ENCODE measurements at regions not wholly inside any gene's neighbourhood (a gene's known extent, or its start where the extent isn't known, plus 50 kb on each side); places are given as distances from the start of the nearest gene placed in this dataset.
"Not testable (repeated sequence)": the region's sequence is repeated elsewhere in the genome, so short reads cannot be mapped to it uniquely, and the experiment has no call there.

GRCh38 chr6:166253778-166254204, 54.4 kb downstream of the PRR18 start:
- H3K4me3 Mint-ChIP-seq = peak overlapping the region; percentile 73 to 90 (median 78)
- H3K4me1 Mint-ChIP-seq = peaks cover 12 to 25% (median 23%) of the 10 kb centered on the region in 3 donors
- peaks cover 0 to 8% of the 10 kb centered on the region in 2 donors for H3K36me3 Mint-ChIP-seq
- peak overlapping the region in 1 of 6 donors; percentile 81 for H3K27ac Mint-ChIP-seq
- DNase-seq (no peak), ATAC-seq (ENCODE audit: low read depth in 2 of 2) (peak; percentile 37 to 64)
- H3K27me3 Mint-ChIP-seq = peaks cover 7 to 29% (median 11%) of the 10 kb centered on the region in 3 donors
- H3K9me3 Mint-ChIP-seq = peaks cover 0 to 10% (median 5%) of the 10 kb centered on the region in 7 donors

GRCh38 chr6:166253281-166253681, 54.9 kb downstream of the PRR18 start:
- DNase-seq (no peak), ATAC-seq (ENCODE audit: low read depth in 2 of 2) (peak; percentile 65 to 82)
- peak overlapping the region; percentile 74 to 90 (median 82) for H3K4me3 Mint-ChIP-seq
- peaks cover 0 to 10% (median 5%) of the 10 kb centered on the region in 7 donors for H3K9me3 Mint-ChIP-seq
- H3K36me3 Mint-ChIP-seq = peaks cover 0 to 8% of the 10 kb centered on the region in 2 donors
- H3K4me1 Mint-ChIP-seq = peaks cover 12 to 20% (median 18%) of the 10 kb centered on the region in 3 donors
- no peak overlapping the region for H3K27ac Mint-ChIP-seq
- H3K27me3 Mint-ChIP-seq = peaks cover 7 to 24% (median 11%) of the 10 kb centered on the region in 3 donors

- DNase-seq (no peak), ATAC-seq (ENCODE audit: low read depth in 2 of 2) (no peak)
- peaks cover 12 to 16% (median 13%) of the 10 kb centered on the region in 3 donors for H3K4me1 Mint-ChIP-seq
- H3K27me3 Mint-ChIP-seq = peaks cover 7 to 21% (median 11%) of the 10 kb centered on the region in 3 donors
- H3K9me3 Mint-ChIP-seq = peaks cover 0 to 9% (median 5%) of the 10 kb centered on the region in 7 donors
- H3K27ac Mint-ChIP-seq = no peak overlapping the region
- H3K4me3 Mint-ChIP-seq = peak overlapping the region in 4 of 8 donors; percentile 5 to 81 (median 62)
- H3K36me3 Mint-ChIP-seq = peaks cover 0 to 8% of the 10 kb centered on the region in 2 donors
Observed at GRCh38 chr6:166252601-166253000, 55.6 kb downstream of the PRR18 start.

DNA sequence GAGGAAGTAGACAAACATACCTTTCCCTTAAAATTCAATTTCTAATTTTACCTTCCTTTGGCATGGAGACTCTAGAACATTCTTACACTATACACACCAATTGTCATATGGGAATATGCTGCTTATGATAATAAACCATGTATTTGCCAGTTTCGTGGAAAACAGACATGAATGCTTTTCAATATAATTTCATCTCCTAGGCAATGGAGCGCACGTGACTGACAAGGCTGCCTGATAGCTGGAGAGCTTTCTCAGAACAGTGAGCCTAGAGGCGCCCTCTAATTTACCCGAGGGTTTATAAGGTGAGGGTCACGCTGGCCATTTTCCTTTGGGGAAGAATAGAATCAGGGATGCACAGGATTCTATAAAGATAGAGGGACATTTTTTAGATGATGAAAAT, 56.5 kb downstream of the PRR18 start:
- Mint-ChIP-seq H3K4me3 (peak overlapping the region; percentile 34 to 85 (median 64)), H3K9me3 (peaks cover 0 to under 1% (median 0%) of the 10 kb centered on the region in 7 donors)
- no peak for ATAC-seq (ENCODE audit: low read depth in 2 of 2)

DNA sequence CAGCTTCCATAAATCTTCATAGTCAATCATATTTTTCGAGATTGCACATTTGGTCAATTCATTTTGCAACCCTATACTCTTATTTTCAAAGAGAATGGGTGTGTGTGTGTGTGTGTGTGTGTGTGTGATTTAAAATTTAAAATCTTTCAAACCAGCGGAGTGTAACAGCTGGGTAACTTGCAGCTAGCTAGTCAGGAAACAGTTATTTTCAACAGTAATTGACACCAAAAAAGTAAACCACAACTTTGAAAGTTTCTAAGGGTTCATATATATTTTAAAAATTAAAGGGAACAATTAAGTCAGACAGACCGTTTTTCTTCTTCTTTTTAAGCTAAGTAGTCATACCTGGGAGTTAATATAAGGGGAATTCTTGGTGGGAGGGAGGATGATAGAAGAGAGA, 57.0 kb downstream of the PRR18 start:
- Mint-ChIP-seq H3K9me3 (no peaks in the 10 kb centered on the region), H3K36me3 (no peaks in the 10 kb centered on the region), H3K4me1 (peaks cover 12 to 16% (median 13%) of the 10 kb centered on the region in 3 donors), H3K27ac (peak overlapping the region in 1 of 6 donors; percentile 22), H3K4me3 (peak overlapping the region in 6 of 8 donors; percentile 34 to 76 (median 60)), H3K27me3 (peaks cover 7 to 12% (median 11%) of the 10 kb centered on the region in 3 donors)
- no peak for DNase-seq
- ATAC-seq (ENCODE audit: low read depth in 2 of 2) = no peak

More for the DNA sequence above, 56.5 kb downstream of the PRR18 start:
- peaks cover 0 to under 1% of the 10 kb centered on the region in 2 donors for H3K36me3 Mint-ChIP-seq
- H3K27ac Mint-ChIP-seq = peak overlapping the region in 1 of 6 donors; percentile 22
- peaks cover 7 to 14% (median 11%) of the 10 kb centered on the region in 3 donors for H3K27me3 Mint-ChIP-seq
- peaks cover 12 to 16% (median 13%) of the 10 kb centered on the region in 3 donors for H3K4me1 Mint-ChIP-seq
- no peak for DNase-seq

GRCh38 chr6:166249061-166249785, 59.0 kb downstream of the PRR18 start:
- H3K36me3 Mint-ChIP-seq; H3K27me3 Mint-ChIP-seq; ATAC-seq (ENCODE audit: low read depth in 2 of 2); DNase-seq; H3K4me3 Mint-ChIP-seq; H3K9me3 Mint-ChIP-seq; H3K27ac Mint-ChIP-seq: not testable (repeated sequence)
- peaks cover 19 to 23% (median 22%) of the 10 kb centered on the region in 3 donors for H3K4me1 Mint-ChIP-seq

DNA sequence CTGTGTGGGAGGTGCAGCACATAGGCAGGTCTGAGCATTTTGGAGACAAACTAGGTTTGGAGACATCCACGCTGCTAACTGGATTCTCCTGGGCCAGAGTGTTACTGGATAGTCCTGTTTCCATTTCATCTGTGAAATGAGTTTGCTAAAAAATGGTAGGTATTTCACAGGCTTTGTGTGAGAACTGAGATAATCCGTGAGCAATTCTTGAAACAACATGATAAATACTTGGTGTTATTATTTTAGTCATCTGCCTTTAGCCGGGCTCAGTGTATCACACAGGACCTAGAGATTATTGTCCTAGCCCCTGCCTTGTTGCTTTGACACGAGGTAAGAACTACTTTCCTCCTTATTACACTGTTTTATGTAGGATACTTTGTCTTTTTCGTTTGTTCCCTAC, 63.0 kb downstream of the PRR18 start:
- ATAC-seq (ENCODE audit: low read depth in 2 of 2) (no peak), DNase-seq (no peak)
- Mint-ChIP-seq H3K27ac (peak overlapping the region in 3 of 6 donors; percentile 39 to 89 (median 62)), H3K4me3 (peak overlapping the region in 3 of 8 donors; percentile 79 to 81 (median 80)), H3K36me3 (no peaks in the 10 kb centered on the region), H3K27me3 (peaks cover 0 to 5% (median 0%) of the 10 kb centered on the region in 3 donors), H3K9me3 (no peaks in the 10 kb centered on the region), H3K4me1 (peaks cover 13 to 21% (median 15%) of the 10 kb centered on the region in 3 donors)

GRCh38 chr6:166244353-166245045, 63.7 kb downstream of the PRR18 start:
- ATAC-seq (ENCODE audit: low read depth in 2 of 2) (peak; percentile 89 to 95), DNase-seq (peak; percentile 26)
- Mint-ChIP-seq H3K9me3 (no peaks in the 10 kb centered on the region), H3K27me3 (peaks cover 0 to 5% (median 0%) of the 10 kb centered on the region in 3 donors), H3K4me1 (peaks cover 13 to 21% (median 15%) of the 10 kb centered on the region in 3 donors), H3K4me3 (peak overlapping the region; percentile 78 to 86 (median 81)), H3K27ac (peak overlapping the region in 5 of 6 donors; percentile 62 to 89 (median 69)), H3K36me3 (no peaks in the 10 kb centered on the region)

- Mint-ChIP-seq H3K27ac (no peak overlapping the region), H3K4me1 (peaks cover 13 to 21% (median 15%) of the 10 kb centered on the region in 3 donors), H3K27me3 (peaks cover 0 to 5% (median 0%) of the 10 kb centered on the region in 3 donors), H3K9me3 (no peaks in the 10 kb centered on the region), H3K4me3 (no peak overlapping the region), H3K36me3 (no peaks in the 10 kb centered on the region)
- ATAC-seq (ENCODE audit: low read depth in 2 of 2) = no peak
- no peak for DNase-seq
Observed at GRCh38 chr6:166242888-166243287, 65.3 kb downstream of the PRR18 start.

DNA sequence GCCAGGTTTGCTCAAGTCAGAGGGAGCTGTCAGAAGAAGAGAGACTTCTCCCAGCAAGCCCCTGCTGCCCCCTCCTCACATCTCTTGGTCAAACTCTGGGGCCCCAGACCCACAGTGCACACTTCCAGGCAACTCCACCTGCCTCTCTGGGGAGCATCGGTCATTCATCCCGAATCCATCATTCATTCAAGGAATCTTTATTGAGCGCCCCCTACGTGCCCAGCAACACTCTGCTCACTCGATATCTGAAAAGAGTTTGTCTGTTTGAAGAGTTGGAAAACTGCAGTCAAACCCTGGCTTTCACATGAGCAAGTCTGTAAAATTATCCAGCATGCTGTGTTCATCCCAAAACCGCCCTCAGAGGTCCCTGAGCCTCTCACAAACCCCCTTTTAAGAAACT, 66.2 kb downstream of the PRR18 start:
- H3K4me3 Mint-ChIP-seq = no peak overlapping the region
- ATAC-seq (ENCODE audit: low read depth in 2 of 2) (no peak), DNase-seq (no peak)
- peaks cover 13 to 21% (median 15%) of the 10 kb centered on the region in 3 donors for H3K4me1 Mint-ChIP-seq
- peak overlapping the region in 2 of 6 donors; percentile 52 to 57 for H3K27ac Mint-ChIP-seq
- H3K27me3 Mint-ChIP-seq = peaks cover 0 to 5% (median 2%) of the 10 kb centered on the region in 3 donors
- H3K36me3 Mint-ChIP-seq = no peaks in the 10 kb centered on the region
- no peaks in the 10 kb centered on the region for H3K9me3 Mint-ChIP-seq

GRCh38 chr6:166240889-166241288, 67.3 kb downstream of the PRR18 start:
- Mint-ChIP-seq H3K4me3 (no peak overlapping the region), H3K27me3 (peaks cover 10 to 11% (median 10%) of the 10 kb centered on the region in 3 donors), H3K9me3 (no peaks in the 10 kb centered on the region), H3K27ac (peak overlapping the region in 1 of 6 donors; percentile 9), H3K4me1 (peaks cover 13 to 21% (median 15%) of the 10 kb centered on the region in 3 donors), H3K36me3 (no peaks in the 10 kb centered on the region)
- ATAC-seq (ENCODE audit: low read depth in 2 of 2) (no peak), DNase-seq (no peak)

DNA sequence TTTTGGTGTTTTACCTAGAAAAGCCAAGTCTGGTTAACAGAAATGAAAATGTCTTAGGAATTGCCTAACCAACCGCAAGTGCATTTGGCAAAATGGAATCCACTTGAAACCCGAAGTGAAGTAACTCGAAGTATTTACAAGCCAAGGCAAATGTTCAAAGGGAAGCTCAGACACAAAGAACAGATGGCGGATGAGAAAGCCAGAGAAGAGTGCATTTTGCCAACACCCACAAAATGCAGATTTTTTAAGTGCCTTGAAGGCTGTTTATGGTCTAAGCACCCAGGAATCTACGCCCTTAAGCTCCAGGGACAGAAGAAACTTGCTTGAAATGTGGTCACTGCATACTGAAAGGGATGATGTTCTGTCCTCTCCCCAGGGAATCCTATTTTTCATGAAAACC, 70.0 kb upstream of the TBXT start:
- ATAC-seq (ENCODE audit: low read depth in 2 of 2) = no peak
- Mint-ChIP-seq H3K4me1 (peaks cover 0 to 3% (median 0%) of the 10 kb centered on the region in 3 donors), H3K4me3 (no peak overlapping the region), H3K27ac (peak overlapping the region in 1 of 6 donors; percentile 60), H3K9me3 (no peaks in the 10 kb centered on the region), H3K36me3 (no peaks in the 10 kb centered on the region), H3K27me3 (peaks cover 17 to 30% (median 24%) of the 10 kb centered on the region in 3 donors)
- DNase-seq = no peak

DNA sequence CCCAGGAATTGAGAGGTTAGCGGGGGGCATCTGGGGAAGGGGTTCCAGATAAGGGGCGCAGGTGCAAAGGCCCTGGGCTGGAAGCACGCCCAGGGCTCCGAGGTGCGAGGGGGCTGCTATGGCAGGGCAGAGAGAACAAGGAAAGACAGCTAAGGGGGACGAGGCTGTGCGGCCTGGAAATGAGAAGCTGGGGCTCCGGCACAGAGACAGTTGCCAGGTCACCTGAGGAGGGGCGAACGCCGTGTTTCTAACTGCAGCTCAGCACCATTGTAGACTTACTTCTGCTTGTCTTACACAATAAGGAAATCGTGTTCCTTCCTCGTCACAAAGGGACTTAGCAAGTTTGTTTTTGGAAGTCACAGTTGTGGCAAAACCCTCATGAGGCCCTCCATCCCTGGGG, 68.9 kb upstream of the TBXT start:
- peaks cover 0 to 3% (median 0%) of the 10 kb centered on the region in 3 donors for H3K4me1 Mint-ChIP-seq
- no peak overlapping the region for H3K27ac Mint-ChIP-seq
- no peaks in the 10 kb centered on the region for H3K36me3 Mint-ChIP-seq
- no peaks in the 10 kb centered on the region for H3K9me3 Mint-ChIP-seq
- no peak overlapping the region for H3K4me3 Mint-ChIP-seq
- DNase-seq = no peak
- ATAC-seq (ENCODE audit: low read depth in 2 of 2) = no peak
- peaks cover 17 to 31% (median 26%) of the 10 kb centered on the region in 3 donors for H3K27me3 Mint-ChIP-seq
